ENCODE measurements at regions not wholly inside any gene's neighbourhood (a gene's known extent, or its start where the extent isn't known, plus 50 kb on each side); places are given as distances from the start of the nearest gene placed in this dataset.

DNA sequence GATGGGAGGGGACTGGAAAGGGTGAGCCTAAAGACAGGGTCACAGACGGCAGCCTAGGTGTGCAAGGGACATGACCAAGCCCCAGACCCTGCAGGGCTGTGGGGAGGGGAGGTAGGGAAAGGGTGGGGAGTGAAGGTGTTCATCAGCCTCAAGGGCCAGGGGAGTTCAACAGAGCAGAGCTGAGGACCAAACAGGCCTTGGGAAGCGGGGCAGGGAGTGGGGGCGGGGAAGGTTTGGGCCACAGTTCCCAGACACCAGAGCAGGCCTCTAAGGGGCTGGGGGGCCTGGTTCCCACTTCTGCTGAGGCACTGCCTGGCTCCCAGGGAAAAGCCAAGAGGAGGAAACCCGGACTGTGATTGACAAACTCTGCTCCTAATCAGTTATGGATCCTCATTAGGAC, 456.3 kb downstream of the MATN1 start:
- H3K4me1 ChIP-seq (ENCODE audit: insufficient read depth, low read length), result no peaks in the 10 kb centered on the region
- FAIRE-seq (no peak), ATAC-seq (no peak), DNase-seq (ENCODE audit: low spot score) (no peak)
- intact Hi-C loops (cut with micrococcal nuclease; ENCODE audit: unreplicated experiment), result no loop called here
- no peaks in the 10 kb centered on the region for H3K36me3 ChIP-seq (replicated peaks in 1 of 2; ENCODE audit: control insufficient read depth in 1 of 2, insufficient read depth in 2 of 2, low read length in 2 of 2)
- H2AFZ ChIP-seq (ENCODE audit: low read length), result no peak overlapping the region
- H3K9ac ChIP-seq (ENCODE audit: insufficient read depth, low read depth, low read length), result no peak overlapping the region
- no peak overlapping the region for H3K4me2 ChIP-seq (ENCODE audit: low read depth, low read length)
- ChIA-PET POLR2A (no interaction called here), CTCF (ENCODE audit: low intra/inter-chr PET ratio, low total read pairs) (no interaction called here)
- H3K27me3 ChIP-seq (ENCODE audit: control insufficient read depth in 1 of 2, insufficient read depth in 2 of 2, low read length in 2 of 2), result peaks cover 0 to 1% of the 10 kb centered on the region in 2 experiments; a peak in 1 of 5 replicates
- BruUV-seq (replicated peaks), result no TSS peak
- WGBS (ENCODE audit: low lambda C conversion rate), result 10% methylated on average over 4 of the region's 4 CpGs
- no peaks in the 10 kb centered on the region for H3K9me3 ChIP-seq (ENCODE audit: low read length)
- in situ Hi-C loops (cut with HindIII; ENCODE audit: extremely low pct_ligation_motif_present, low pct_unique_long_range_greater_than_20kb), result no loop called here
- no peak overlapping the region for H3K4me3 ChIP-seq (replicated peaks in 1 of 3; ENCODE audit: insufficient read depth in 1 of 3, low read depth in 2 of 3, low read length in 3 of 3)
- no peaks in the 10 kb centered on the region for H3K79me2 ChIP-seq (ENCODE audit: insufficient read depth, low read length)
- no peak overlapping the region for H3K27ac ChIP-seq (ENCODE audit: extremely low read length, insufficient read depth, low read length)
- H4K20me1 ChIP-seq (ENCODE audit: insufficient read depth, low read length), result no peaks in the 10 kb centered on the region
- TF ChIP-seq, protein P1, sequence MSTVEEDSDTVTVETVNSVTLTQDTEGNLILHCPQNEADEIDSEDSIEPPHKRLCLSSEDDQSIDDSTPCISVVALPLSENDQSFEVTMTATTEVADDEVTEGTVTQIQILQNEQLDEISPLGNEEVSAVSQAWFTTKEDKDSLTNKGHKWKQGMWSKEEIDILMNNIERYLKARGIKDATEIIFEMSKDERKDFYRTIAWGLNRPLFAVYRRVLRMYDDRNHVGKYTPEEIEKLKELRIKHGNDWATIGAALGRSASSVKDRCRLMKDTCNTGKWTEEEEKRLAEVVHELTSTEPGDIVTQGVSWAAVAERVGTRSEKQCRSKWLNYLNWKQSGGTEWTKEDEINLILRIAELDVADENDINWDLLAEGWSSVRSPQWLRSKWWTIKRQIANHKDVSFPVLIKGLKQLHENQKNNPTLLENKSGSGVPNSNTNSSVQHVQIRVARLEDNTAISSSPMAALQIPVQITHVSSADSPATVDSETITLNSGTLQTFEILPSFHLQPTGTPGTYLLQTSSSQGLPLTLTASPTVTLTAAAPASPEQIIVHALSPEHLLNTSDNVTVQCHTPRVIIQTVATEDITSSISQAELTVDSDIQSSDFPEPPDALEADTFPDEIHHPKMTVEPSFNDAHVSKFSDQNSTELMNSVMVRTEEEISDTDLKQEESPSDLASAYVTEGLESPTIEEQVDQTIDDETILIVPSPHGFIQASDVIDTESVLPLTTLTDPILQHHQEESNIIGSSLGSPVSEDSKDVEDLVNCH (CRISPR knock-in tag; IDR thresholded peaks at IDR 0.05), result no peak
- TF ChIP-seq, protein P2, sequence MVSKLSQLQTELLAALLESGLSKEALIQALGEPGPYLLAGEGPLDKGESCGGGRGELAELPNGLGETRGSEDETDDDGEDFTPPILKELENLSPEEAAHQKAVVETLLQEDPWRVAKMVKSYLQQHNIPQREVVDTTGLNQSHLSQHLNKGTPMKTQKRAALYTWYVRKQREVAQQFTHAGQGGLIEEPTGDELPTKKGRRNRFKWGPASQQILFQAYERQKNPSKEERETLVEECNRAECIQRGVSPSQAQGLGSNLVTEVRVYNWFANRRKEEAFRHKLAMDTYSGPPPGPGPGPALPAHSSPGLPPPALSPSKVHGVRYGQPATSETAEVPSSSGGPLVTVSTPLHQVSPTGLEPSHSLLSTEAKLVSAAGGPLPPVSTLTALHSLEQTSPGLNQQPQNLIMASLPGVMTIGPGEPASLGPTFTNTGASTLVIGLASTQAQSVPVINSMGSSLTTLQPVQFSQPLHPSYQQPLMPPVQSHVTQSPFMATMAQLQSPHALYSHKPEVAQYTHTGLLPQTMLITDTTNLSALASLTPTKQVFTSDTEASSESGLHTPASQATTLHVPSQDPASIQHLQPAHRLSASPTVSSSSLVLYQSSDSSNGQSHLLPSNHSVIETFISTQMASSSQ (IDR thresholded peaks at IDR 0.05; ENCODE audit: low read depth), result no peak
- TF ChIP-seq, protein P2 (CRISPR knock-in tag; IDR thresholded peaks at IDR 0.05; ENCODE audit: borderline replicate concordance), result no peak
- TF ChIP-seq ZNF256 (CRISPR knock-in tag; conservative IDR thresholded peaks at IDR 0.05) (no peak), ZNF7 (CRISPR knock-in tag; IDR thresholded peaks at IDR 0.05) (no peak), NFRKB (IDR thresholded peaks at IDR 0.05) (no peak), ZNF703 (CRISPR knock-in tag; IDR thresholded peaks at IDR 0.05; ENCODE audit: borderline replicate concordance) (no peak), GABPA (IDR thresholded peaks at IDR 0.05; ENCODE audit: low read depth, low read length) (no peak), GABPA (CRISPR knock-in tag; IDR thresholded peaks at IDR 0.05; ENCODE audit: low read depth) (no peak), THAP11 (CRISPR knock-in tag; IDR thresholded peaks at IDR 0.05) (no peak), ZNF207 (IDR thresholded peaks at IDR 0.05; ENCODE audit: borderline replicate concordance) (no peak), GABPB1 (CRISPR knock-in tag; IDR thresholded peaks at IDR 0.05) (no peak), U2AF2 (IDR thresholded peaks at IDR 0.05; ENCODE audit: low read depth, low read length) (no peak), ZNF20 (CRISPR knock-in tag; IDR thresholded peaks at IDR 0.05) (no peak), FOXK1 (CRISPR knock-in tag; IDR thresholded peaks at IDR 0.05; ENCODE audit: borderline replicate concordance, low read depth) (no peak), BCL6 (CRISPR knock-in tag; IDR thresholded peaks at IDR 0.05) (no peak)
- TF ChIP-seq, protein P3, sequence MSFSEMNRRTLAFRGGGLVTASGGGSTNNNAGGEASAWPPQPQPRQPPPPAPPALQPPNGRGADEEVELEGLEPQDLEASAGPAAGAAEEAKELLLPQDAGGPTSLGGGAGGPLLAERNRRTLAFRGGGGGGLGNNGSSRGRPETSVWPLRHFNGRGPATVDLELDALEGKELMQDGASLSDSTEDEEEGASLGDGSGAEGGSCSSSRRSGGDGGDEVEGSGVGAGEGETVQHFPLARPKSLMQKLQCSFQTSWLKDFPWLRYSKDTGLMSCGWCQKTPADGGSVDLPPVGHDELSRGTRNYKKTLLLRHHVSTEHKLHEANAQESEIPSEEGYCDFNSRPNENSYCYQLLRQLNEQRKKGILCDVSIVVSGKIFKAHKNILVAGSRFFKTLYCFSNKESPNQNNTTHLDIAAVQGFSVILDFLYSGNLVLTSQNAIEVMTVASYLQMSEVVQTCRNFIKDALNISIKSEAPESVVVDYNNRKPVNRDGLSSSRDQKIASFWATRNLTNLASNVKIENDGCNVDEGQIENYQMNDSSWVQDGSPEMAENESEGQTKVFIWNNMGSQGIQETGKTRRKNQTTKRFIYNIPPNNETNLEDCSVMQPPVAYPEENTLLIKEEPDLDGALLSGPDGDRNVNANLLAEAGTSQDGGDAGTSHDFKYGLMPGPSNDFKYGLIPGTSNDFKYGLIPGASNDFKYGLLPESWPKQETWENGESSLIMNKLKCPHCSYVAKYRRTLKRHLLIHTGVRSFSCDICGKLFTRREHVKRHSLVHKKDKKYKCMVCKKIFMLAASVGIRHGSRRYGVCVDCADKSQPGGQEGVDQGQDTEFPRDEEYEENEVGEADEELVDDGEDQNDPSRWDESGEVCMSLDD (CRISPR knock-in tag; IDR thresholded peaks at IDR 0.05; ENCODE audit: borderline replicate concordance), result no peak
- TF ChIP-seq, protein P4, sequence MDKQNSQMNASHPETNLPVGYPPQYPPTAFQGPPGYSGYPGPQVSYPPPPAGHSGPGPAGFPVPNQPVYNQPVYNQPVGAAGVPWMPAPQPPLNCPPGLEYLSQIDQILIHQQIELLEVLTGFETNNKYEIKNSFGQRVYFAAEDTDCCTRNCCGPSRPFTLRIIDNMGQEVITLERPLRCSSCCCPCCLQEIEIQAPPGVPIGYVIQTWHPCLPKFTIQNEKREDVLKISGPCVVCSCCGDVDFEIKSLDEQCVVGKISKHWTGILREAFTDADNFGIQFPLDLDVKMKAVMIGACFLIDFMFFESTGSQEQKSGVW (CRISPR knock-in tag; IDR thresholded peaks at IDR 0.05; ENCODE audit: borderline replicate concordance), result no peak
